Sigmoid colon (tissue), 6 donors: ENCODE measurements at regions not wholly inside any gene's neighbourhood (a gene's known extent, or its start where the extent isn't known, plus 50 kb on each side); places are given as distances from the start of the nearest gene placed in this dataset.

ENCODE experiments used
- DNase-seq: peaks from one replicate; pipeline ENCODE4 v3.0.0-alpha.2; 2019
- H3K27ac ChIP-seq, 4 donors: fragments of 200-600 bp; sonication (generic); one replicate each; pipeline ENCODE4 v1.5.1; 2016 to 2019; ENCODE audit warnings: mild to moderate bottlenecking in 1 of 4
- H3K27me3 ChIP-seq, 3 donors: fragments of 200-600 bp; sonication (generic); one replicate each; pipeline ENCODE4 v1.5.1; 2019; ENCODE audit warnings: mild to moderate bottlenecking in 1 of 3
- H3K36me3 ChIP-seq, 4 donors: fragments of 200-600 bp; sonication (generic); one replicate each; pipeline ENCODE4 v1.5.1; 2016 to 2019
- H3K4me1 ChIP-seq, 4 donors: fragments of 200-600 bp; sonication (generic); one replicate each; pipeline ENCODE4 v1.5.1; 2017 to 2019
- H3K4me3 ChIP-seq, 4 donors: fragments of 200-600 bp; sonication (generic); one replicate each; pipeline ENCODE4 v1.5.1; 2017 to 2019; ENCODE audit warnings: mild to moderate bottlenecking in 2 of 4, moderate library complexity in 1 of 4
- H3K9me3 ChIP-seq, 4 donors: fragments of 200-600 bp in 3 of 4; sonication (generic) in 3 of 4; one replicate each; pipeline versions ENCODE4 v1.5.1 to v1.6.1; 2013 to 2019
- EP300 ChIP-seq, 4 donors: sonication (generic); formaldehyde crosslinking; IDR thresholded peaks; one replicate each; pipeline ENCODE4 v1.6.1; 2017; ENCODE audit warnings: antibody characterized with exemption in 4 of 4
- POLR2A ChIP-seq, 2 donors: fragments of 450-650 bp; IDR thresholded peaks; one replicate each; pipeline ENCODE4 v1.6.1; 2016; ENCODE audit warnings: antibody characterized with exemption in 2 of 2, mild to moderate bottlenecking in 2 of 2, moderate library complexity in 2 of 2
- POLR2AphosphoS5 ChIP-seq, 4 donors: sonication (generic); formaldehyde crosslinking; IDR thresholded peaks; one replicate each; pipeline ENCODE4 v1.6.1; 2017; ENCODE audit warnings: antibody characterized with exemption in 4 of 4
- whole genome bisulfite sequencing, 2 donors: extraction: QIAGEN DNeasy Blood & Tissue Kit; methylation state at CpG; one replicate each; pipeline ENCODE4 v1.1.7; 2013; 5-methylcytosine and 5-hydroxymethylcytosine counted together
- intact Hi-C: fragments of 100-400 bp; cut with DNase I; formaldehyde crosslinking; loops from one replicate; pipeline ENCODE4 v1.15.1; 2023
- TF ChIP-seq, protein P1 (sequence below), 4 experiments: fragments of 450-650 bp in 3 of 4; fragments of 200-600 bp in 1 of 4; IDR thresholded peaks; one replicate each; pipeline ENCODE4 v1.5.1; 2016 to 2019; ENCODE audit warnings: antibody characterized with exemption in 4 of 4, mild to moderate bottlenecking in 3 of 4, moderate library complexity in 2 of 4
- donor health status: healthy with polysubstance abuse.
- donor health status: healthy.

DNA sequence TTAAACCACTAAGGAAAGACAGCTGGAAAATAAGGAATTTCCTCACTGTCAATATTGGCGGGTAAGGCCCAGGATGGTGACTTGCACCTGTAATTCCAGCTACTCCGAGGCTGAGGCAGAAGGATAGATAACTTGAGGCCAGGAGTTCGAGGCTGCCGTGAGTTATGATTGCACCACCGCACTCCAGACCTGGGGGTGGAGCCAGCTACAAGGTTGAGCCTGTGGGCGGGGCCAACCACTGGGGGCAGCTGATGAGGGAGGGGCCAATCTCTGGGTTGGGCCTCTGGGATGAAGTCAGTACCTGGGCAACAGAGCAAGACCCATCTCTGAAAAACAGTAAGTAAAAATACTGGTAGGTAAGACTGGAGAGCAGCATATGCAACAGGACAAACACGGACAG lies 80.1 kb upstream of the ADO start:
- H3K27ac ChIP-seq: no peak overlapping the region
- H3K9me3 ChIP-seq: no peaks in the 10 kb centered on the region
- no peaks in the 10 kb centered on the region for H3K36me3 ChIP-seq
- H3K4me3 ChIP-seq: no peak overlapping the region
- DNase-seq: no peak
- H3K4me1 ChIP-seq: no peaks in the 10 kb centered on the region
- TF ChIP-seq POLR2AphosphoS5 (IDR thresholded peaks at IDR 0.05) (no peak), EP300 (IDR thresholded peaks at IDR 0.05) (no peak), POLR2A (IDR thresholded peaks at IDR 0.05) (no peak)
- TF ChIP-seq, protein P1, sequence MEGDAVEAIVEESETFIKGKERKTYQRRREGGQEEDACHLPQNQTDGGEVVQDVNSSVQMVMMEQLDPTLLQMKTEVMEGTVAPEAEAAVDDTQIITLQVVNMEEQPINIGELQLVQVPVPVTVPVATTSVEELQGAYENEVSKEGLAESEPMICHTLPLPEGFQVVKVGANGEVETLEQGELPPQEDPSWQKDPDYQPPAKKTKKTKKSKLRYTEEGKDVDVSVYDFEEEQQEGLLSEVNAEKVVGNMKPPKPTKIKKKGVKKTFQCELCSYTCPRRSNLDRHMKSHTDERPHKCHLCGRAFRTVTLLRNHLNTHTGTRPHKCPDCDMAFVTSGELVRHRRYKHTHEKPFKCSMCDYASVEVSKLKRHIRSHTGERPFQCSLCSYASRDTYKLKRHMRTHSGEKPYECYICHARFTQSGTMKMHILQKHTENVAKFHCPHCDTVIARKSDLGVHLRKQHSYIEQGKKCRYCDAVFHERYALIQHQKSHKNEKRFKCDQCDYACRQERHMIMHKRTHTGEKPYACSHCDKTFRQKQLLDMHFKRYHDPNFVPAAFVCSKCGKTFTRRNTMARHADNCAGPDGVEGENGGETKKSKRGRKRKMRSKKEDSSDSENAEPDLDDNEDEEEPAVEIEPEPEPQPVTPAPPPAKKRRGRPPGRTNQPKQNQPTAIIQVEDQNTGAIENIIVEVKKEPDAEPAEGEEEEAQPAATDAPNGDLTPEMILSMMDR (IDR thresholded peaks at IDR 0.05): no peak
- WGBS, 2 donors: 86 to 91% methylated on average over 7 of the region's 7 CpGs
- no peaks in the 10 kb centered on the region for H3K27me3 ChIP-seq
- intact Hi-C loops: no loop called here

DNA sequence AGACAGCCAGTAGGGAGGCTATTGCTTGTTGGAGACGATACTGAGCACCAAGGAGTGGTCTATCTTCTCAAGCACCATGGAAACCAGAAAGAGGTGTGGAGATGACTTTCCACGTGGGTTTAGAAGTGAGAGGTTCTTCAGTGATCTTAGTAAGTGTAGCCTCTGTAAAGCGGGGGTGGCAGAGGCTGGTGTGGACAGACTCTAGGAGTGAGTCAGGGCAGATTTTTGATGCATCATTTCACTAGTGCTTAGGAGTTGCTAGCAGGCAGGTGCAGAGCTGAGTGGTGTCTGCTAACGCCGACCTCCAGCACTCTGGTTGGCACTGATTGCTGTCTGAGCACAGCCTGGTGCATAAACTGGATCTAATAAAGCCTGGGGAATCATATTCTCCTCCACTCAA lies 78.4 kb upstream of the ADO start:
- WGBS, 2 donors: 69 to 78% methylated on average over 5 of the region's 5 CpGs
- Histone ChIP-seq H3K4me3 (no peak overlapping the region), H3K9me3 (no peaks in the 10 kb centered on the region), H3K27me3 (no peaks in the 10 kb centered on the region), H3K36me3 (no peaks in the 10 kb centered on the region), H3K27ac (no peak overlapping the region), H3K4me1 (no peaks in the 10 kb centered on the region)
- intact Hi-C loops: no loop called here
- TF ChIP-seq POLR2A (IDR thresholded peaks at IDR 0.05): no peak
- no peak for DNase-seq

GRCh38 chr10:62726638-62727037 lies 77.9 kb upstream of the ADO start:
- no peak for DNase-seq
- TF ChIP-seq POLR2A (IDR thresholded peaks at IDR 0.05) (no peak), POLR2AphosphoS5 (IDR thresholded peaks at IDR 0.05) (no peak), EP300 (IDR thresholded peaks at IDR 0.05) (no peak)
- TF ChIP-seq, protein P1 (IDR thresholded peaks at IDR 0.05): no peak
- Histone ChIP-seq H3K9me3 (no peaks in the 10 kb centered on the region), H3K27ac (no peak overlapping the region), H3K4me1 (no peaks in the 10 kb centered on the region), H3K27me3 (no peaks in the 10 kb centered on the region), H3K36me3 (no peaks in the 10 kb centered on the region), H3K4me3 (no peak overlapping the region)
- intact Hi-C loops: no loop called here
- 72 to 83% methylated on average over 2 of the region's 2 CpGs for WGBS, 2 donors

GRCh38 chr10:62727934-62728333 lies 76.6 kb upstream of the ADO start:
- Histone ChIP-seq H3K4me1 (no peaks in the 10 kb centered on the region), H3K9me3 (no peaks in the 10 kb centered on the region), H3K27me3 (no peaks in the 10 kb centered on the region), H3K4me3 (no peak overlapping the region), H3K36me3 (no peaks in the 10 kb centered on the region), H3K27ac (no peak overlapping the region)
- no peak for DNase-seq
- no peak for TF ChIP-seq POLR2AphosphoS5 (IDR thresholded peaks at IDR 0.05)
- TF ChIP-seq, protein P1 (IDR thresholded peaks at IDR 0.05): no peak
- TF ChIP-seq POLR2A (IDR thresholded peaks at IDR 0.05): no peak
- TF ChIP-seq EP300 (IDR thresholded peaks at IDR 0.05): no peak
- WGBS, 2 donors: 95 to 98% methylated on average over 2 of the region's 2 CpGs
- intact Hi-C loops: no loop called here

DNA sequence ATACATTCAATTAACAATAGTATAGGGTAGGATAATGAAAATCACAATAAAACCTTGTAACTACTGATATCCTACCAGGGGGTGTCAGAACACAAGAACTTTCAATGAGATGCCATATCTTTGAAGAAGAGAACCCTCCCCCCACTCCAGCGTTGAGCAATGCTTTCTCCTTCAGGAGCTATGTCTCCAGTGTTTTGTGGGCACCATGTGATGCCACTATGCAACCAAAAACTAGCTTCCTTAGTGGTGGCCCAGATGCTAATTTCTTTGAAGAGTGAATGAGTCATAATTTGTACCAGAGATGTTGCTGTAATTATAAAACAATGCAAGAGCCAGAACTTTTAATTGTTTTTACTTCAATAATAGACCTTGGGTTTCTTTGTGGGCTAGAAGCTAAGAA lies 76.0 kb upstream of the ADO start:
- H3K4me1 ChIP-seq: no peaks in the 10 kb centered on the region
- intact Hi-C loops: no loop called here
- H3K36me3 ChIP-seq: no peaks in the 10 kb centered on the region
- 74 to 81% methylated on average over 1 of the region's 1 CpG for WGBS, 2 donors
- DNase-seq: no peak
- H3K27me3 ChIP-seq: no peaks in the 10 kb centered on the region
- H3K4me3 ChIP-seq: no peak overlapping the region
- TF ChIP-seq POLR2A (IDR thresholded peaks at IDR 0.05) (no peak), EP300 (IDR thresholded peaks at IDR 0.05) (no peak)
- no peaks in the 10 kb centered on the region for H3K9me3 ChIP-seq
- H3K27ac ChIP-seq: no peak overlapping the region

GRCh38 chr10:62732841-62733653 lies 71.5 kb upstream of the ADO start:
- no peak overlapping the region for H3K27ac ChIP-seq

More at GRCh38 chr10:62732841-62733653, 71.5 kb upstream of the ADO start:
- 48 to 68% methylated on average over 7 of the region's 7 CpGs for WGBS, 2 donors
- TF ChIP-seq POLR2A (IDR thresholded peaks at IDR 0.05): no peak
- DNase-seq: no peak
- H3K4me3 ChIP-seq: no peak overlapping the region
- H3K36me3 ChIP-seq: no peaks in the 10 kb centered on the region
- no peaks in the 10 kb centered on the region for H3K27me3 ChIP-seq
- no peaks in the 10 kb centered on the region for H3K9me3 ChIP-seq
- H3K4me1 ChIP-seq: no peaks in the 10 kb centered on the region
- intact Hi-C loops: no loop called here
